GM12865 (cell line): ENCODE measurements at regions not wholly inside any gene's neighbourhood (a gene's known extent, or its start where the extent isn't known, plus 50 kb on each side); places are given as distances from the start of the nearest gene placed in this dataset.

Experiments used
- DNase-seq: peaks from one replicate; pipeline ENCODE4 v3.0.0; 2010; ENCODE audit warnings: low read depth
- H3K4me3 ChIP-seq: 2 replicates; pipeline ENCODE4 v1.5.1; 2011; ENCODE audit warnings: mild to moderate bottlenecking, low read depth, low read length, control low read depth
- TF ChIP-seq, protein P1 (sequence below): IDR thresholded peaks from 2 replicates; pipeline ENCODE4 v1.5.1; 2011; ENCODE audit warnings: low read length, control low read depth, low read depth, inconsistent platforms; ENCODE audit not compliant: insufficient read depth; ENCODE audit errors: missing control alignments

GRCh38 chr2:185338104-185338503, 400.5 kb upstream of the FSIP2 start:
- no peak overlapping the region for H3K4me3 ChIP-seq
- no peak for DNase-seq
- TF ChIP-seq, protein P1, sequence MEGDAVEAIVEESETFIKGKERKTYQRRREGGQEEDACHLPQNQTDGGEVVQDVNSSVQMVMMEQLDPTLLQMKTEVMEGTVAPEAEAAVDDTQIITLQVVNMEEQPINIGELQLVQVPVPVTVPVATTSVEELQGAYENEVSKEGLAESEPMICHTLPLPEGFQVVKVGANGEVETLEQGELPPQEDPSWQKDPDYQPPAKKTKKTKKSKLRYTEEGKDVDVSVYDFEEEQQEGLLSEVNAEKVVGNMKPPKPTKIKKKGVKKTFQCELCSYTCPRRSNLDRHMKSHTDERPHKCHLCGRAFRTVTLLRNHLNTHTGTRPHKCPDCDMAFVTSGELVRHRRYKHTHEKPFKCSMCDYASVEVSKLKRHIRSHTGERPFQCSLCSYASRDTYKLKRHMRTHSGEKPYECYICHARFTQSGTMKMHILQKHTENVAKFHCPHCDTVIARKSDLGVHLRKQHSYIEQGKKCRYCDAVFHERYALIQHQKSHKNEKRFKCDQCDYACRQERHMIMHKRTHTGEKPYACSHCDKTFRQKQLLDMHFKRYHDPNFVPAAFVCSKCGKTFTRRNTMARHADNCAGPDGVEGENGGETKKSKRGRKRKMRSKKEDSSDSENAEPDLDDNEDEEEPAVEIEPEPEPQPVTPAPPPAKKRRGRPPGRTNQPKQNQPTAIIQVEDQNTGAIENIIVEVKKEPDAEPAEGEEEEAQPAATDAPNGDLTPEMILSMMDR = no peak

DNA sequence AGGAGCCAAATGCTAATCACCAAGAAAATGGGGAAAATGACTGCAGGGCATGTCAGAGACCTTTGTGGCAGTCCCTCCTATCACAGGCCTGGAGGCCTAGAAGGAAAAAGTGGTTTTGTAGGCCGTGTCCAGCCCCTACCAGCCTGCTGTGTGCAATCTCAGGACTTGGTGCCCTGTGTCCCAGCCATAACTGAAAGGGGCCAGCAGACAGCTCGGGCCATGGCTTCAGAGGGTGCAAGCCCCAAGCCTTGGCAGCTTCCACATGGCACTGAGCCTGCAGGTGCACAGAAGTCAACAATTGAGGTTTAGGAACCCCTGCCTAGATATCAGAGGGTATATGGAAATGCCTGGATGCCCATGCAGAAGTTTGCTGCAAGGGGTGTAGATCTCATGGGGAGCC, 391.2 kb upstream of the FSIP2 start:
- no peak for DNase-seq
- TF ChIP-seq, protein P1 = no peak
- H3K4me3 ChIP-seq = no peak overlapping the region

GRCh38 chr2:185360776-185361175, 377.8 kb upstream of the FSIP2 start:
- no peak for DNase-seq
- no peak overlapping the region for H3K4me3 ChIP-seq
- TF ChIP-seq, protein P1 = no peak

GRCh38 chr2:185372188-185372587, 366.4 kb upstream of the FSIP2 start:
- TF ChIP-seq, protein P1 = no peak
- H3K4me3 ChIP-seq = no peak overlapping the region
- DNase-seq = no peak

DNA sequence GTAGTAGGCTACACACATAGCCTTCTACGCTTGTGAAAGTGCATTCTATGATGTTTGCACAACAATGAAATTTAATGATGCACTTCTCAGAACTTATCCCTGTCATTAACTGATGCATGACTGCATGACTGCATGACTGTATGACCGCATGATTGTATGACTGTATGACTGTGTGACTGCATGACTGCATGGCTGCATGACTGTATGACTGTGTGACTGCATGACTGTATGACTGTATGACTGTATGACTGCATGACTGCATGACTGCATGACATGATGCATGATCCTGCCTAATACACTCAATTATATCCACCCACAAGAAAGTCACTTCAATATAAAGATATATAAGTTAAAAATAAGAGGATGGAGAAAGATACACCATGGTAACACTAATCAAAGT, 365.4 kb upstream of the FSIP2 start:
- TF ChIP-seq, protein P1 = no peak
- no peak overlapping the region for H3K4me3 ChIP-seq

GRCh38 chr2:185374878-185375277, 363.7 kb upstream of the FSIP2 start:
- DNase-seq = no peak
- TF ChIP-seq, protein P1 = no peak

More for the DNA sequence above, 365.4 kb upstream of the FSIP2 start:
- no peak for DNase-seq

DNA sequence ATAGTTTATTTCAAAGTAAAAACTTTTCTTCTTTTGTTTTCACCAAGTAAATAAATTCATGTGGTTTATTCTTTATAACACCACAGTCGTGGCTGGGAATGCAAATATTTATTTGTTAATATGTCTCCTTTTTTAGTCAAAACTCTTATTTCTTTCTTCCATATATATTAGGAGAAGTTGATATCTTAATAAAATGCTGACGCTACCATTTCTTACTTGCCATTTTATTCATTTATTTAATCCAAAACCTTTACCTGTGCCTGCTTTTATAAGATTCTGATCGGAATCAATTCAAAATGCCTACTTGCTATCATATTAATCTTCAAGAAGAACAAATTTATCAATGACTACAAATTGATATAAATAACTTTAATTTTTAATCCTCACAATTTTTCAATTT, 362.9 kb upstream of the FSIP2 start:
- no peak overlapping the region for H3K4me3 ChIP-seq
- TF ChIP-seq, protein P1 = no peak
- no peak for DNase-seq

More at GRCh38 chr2:185374878-185375277, 363.7 kb upstream of the FSIP2 start:
- H3K4me3 ChIP-seq = no peak overlapping the region
